SW480 (cell line): ENCODE measurements at regions not wholly inside any gene's neighbourhood (a gene's known extent, or its start where the extent isn't known, plus 50 kb on each side); places are given as distances from the start of the nearest gene placed in this dataset.

Source experiments
- DNase-seq: peaks from one replicate; pipeline ENCODE4 v3.0.0-alpha.2; 2016; ENCODE audit warnings: low spot score

- no peak for DNase-seq
Measured at GRCh38 chr20:23279836-23280235, 70.8 kb upstream of the NXT1 start.

DNA sequence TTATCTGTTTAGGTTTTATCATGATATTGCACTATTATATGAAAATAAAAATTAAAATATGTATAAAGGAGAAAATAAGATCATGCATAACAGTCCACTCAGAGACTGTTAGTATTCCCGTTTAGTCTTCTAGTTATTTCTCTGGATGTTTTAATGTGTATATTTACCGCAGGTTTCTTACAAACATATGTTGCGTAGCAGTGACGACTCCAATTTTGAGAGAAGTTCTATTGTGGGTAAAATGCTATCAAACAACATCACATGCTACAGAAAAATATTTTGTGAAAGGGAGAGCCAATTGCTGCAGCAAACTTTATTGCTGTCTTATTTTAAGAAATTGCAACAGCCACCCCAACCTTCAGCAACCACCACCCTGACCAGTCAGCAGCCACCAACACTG is 72.4 kb upstream of the NXT1 start:
- no peak for DNase-seq

DNA sequence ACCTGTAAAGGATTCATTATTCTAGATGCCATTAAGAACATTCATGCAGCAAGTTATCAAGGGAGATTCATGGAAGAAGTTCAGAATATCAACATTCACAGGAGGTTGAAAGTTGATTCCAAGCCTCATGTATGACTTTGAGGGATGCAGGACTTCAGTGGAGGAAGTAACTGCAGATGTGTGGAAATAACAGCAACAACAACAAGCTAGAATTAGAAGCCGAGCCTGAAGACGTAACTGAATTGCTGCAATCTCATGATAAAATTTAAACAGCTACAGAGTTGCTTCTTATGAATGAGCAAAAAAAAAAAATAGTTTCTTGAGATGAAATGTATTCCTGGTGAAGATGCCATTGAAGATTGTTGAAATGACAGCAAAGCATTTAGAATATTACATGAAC is 73.3 kb upstream of the NXT1 start:
- no peak for DNase-seq

DNA sequence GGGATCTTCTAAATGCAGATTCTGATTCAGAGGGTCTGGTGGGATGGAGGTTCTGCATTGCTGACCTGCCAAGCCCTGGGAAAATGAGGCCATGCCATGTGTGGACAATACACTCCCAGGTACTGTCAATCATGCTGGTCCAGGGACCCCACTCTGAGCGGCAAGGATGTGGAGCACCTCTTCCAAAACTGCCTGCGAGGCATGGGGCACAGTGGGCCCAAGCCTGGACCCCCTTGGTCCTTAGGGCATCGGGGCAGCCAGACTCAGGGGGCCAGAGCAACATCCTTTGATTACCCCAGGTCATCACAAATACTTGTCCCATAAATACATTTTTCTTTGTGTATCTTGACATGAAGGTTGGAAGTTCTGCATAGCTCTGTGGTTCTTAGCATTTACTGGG is 76.8 kb upstream of the NXT1 start:
- DNase-seq = no peak

DNA sequence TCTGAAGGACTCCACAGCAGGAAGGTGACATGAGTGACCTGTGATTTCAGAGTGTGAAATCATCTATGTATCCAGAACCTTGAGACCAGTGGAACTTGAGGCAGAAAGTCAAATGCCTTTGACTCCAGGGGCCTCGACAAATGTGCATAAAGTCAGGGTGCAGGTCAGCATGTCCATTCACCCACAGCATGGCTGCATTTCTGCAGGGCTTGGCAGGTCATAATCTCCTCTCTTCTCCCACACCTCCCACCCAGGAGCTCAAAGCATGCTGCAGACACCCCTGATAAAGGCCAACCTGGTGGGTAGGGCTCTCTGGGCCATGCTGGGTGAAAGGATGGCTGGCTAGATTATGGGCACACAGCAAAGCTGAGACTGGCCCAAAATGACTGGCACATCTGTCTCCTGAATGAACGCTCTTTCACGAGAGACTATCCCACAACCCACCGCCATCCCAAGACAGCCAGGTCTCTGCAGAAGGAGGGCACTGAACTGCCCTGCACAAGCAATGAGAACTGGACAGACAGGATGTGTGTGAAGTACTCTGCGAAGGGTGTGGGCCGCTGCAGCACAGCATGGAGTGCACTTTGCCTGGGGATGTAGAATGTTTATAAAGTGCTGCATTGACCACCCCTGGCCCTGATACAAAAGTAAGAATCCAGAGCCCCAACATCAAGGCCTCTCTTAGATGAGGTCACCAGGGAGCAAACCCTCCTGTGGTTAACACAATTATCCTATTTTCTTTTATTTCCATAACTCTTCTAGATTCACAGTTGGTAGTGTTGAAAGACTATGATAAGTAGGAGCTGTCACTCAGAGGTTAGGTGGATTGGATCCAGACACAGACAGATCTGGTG is 78.2 kb upstream of the NXT1 start:
- DNase-seq = no peak

GRCh38 chr20:23270382-23270911 is 80.1 kb upstream of the NXT1 start:
- no peak for DNase-seq

DNA sequence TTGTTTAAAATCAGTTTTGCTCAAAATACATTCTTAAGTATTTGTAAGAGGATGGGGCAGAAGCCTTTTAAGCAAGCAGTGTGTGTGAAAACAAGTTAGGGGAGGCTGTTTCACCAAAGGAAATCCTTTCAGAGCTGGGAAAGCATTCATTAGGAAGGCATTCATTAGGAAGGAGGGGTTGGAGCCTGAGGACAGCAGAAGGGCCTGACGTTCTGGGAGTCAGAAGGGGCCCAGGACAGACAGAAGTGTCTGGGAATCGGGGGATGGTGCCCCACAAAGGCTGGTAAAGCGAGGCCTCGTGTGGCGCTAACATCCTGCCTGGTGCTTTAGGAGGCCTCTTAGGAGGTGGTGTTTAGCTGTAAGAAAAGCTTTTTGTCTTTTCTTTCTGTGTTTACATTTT is 80.6 kb upstream of the NXT1 start:
- no peak for DNase-seq

GRCh38 chr20:23268792-23269354 is 81.7 kb upstream of the NXT1 start:
- DNase-seq = no peak

GRCh38 chr20:23267909-23268308 is 82.7 kb upstream of the NXT1 start:
- DNase-seq = no peak

- no peak for DNase-seq
Measured at GRCh38 chr20:23266530-23267398, 83.8 kb upstream of the NXT1 start.

DNA sequence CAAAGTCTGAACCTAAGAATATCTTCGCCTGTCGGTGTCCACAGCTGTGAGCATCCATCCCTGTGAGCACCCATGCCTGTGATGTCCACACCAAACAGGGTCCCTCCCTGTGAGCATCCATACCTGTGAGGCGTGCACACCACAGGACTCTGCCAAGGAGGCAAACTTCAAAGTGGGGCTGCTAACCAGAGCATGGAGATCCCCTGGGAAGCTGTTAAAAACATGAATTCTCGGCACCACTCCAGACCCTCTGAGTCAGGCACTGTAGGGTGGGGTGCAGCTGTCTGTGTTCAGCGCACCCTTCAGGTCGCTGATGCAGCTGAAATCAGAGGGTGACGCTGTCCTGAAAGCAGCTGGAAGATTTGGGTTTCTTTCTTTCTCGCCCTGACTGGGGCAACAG is 85.4 kb upstream of the NXT1 start:
- no peak for DNase-seq

DNA sequence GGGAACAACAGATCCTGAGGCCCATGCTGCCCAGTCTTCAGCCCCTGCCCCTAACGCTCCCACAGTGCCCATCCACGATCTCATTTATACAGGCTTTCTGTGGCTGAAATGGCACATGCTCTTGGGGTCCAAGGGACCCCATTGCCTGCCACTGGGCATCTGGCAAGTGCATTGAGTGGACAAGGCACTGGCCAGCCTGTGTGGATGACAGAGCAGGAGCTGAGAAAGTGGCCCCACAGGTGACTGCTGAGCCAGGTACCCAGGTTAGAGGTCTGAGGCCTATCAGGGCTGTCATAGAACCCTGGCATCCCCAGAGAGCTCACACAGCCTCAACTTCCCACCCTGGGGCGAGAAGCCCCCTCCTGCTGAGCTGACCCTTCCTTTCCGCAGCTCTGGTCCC is 86.0 kb upstream of the NXT1 start:
- no peak for DNase-seq

DNA sequence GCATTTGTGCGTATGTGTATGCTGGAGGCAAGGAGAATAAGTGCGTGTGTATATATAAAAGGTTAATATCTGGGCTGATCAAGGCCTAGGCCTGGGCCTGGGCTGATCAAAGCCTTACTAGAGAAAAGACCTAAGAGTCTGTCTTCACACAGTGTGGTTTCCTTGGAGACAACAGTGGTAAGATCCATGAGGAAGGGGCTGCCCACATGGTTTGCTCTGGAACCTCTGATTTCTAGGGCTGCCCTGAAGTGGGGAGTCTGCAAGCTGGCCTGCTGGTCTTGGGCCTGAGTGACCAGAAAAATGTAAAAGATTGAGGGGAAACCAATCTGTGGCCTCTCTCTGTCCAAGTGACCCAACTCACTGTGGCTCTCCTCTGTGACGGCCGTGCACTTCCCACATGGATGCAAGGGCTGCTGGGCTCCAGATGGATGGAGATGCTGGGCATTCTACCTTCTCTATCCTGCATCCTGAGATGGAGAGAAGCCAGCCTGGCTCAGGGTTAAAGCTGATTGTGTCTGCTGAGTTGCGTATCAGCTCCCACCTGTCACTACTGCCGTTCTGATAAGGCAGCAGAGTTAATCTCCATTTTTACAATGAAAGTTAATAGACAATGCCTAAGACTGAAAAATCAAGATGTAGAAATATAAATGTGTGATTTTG is 90.3 kb upstream of the NXT1 start:
- DNase-seq = no peak

DNA sequence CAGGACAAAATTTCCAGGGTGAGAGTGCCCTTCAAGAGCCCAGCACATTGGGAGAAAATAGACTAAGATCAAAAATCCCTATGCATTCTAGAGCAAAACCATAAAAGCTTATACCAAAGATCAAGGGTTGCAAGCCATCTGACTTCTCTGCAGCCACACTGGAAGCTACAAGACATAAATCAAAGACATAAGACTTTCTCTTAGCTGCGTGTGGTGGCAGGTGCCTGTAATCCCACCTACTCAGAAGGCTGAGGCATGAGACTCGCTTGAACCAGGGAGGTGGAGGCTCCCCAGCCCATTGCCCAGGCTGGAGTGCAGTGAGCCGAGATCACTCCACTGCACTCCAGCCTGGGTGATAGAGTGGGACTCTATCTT is 91.9 kb upstream of the NXT1 start:
- no peak for DNase-seq

DNA sequence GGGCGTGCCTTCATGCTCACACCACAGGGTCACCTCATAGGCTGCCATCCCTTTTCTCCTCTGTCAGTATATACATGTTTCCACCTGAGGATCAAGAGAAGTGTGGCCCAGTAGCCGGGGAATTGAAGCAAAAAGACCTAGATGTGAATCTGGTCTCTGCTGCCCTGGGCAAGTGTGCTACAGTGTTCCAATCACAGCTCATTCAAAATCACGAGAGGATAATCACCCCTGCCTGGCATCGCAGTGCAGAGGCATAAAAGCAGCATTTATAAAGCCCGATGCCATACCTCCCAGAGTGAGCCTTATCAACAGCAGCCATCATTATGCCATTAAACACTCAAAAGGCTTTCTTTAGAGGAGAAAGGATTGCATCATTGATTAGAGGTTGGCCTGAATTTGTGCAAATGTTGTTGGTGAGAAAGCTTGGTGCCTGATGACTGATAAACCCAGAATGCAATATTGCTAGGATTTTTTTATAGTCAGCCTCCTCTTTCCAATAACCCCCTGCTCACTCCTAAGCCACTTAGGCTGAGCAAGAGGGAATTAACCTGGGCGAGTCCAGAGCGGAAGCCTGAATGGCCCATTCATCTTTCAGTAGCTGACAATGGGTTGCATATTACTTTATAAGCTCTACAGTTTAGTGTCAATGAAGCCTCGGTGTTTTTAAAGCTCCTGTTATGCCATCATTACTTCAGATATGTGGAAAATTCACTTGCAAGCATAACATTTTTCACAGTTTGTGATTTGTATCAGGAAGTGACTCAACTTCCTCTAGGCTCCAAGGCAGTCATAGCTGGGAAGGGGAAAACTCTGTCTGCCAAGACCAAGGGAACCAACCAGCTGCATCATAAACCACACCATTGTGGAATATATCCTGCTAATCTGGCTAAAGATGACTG is 92.5 kb upstream of the NXT1 start:
- DNase-seq = peak; percentile 12

DNA sequence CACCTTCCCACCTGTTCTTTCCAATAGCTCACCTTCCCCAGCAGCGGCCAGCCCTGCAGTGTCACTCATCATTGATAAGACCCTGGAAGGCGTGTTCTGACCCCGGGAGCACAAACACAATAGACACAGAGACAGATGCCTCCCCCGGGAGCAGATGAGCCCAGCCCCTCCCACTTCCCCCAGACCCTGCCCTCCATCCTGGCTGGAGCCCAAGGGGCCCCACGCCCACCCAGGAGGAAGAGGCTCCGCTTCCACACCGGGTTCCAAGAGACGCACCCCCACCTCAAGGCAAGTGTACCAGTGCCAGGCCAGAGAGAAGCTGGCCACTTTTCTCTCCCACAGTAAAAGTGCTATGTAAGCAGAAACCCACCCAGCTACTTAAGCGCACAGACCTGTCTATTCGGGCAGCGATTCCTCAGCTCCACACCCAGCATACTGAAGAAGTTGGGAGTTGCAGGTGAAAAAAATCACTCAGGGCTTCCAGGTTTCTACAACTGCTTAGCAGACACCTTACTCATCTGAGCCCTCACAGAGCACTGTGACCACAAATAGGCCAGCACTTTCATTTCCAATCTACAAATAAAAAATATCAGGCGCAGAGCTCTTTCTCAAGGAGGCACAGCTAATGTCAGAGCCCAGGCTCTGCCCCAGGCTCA is 93.4 kb upstream of the NXT1 start:
- no peak for DNase-seq

GRCh38 chr20:23255716-23256385 is 94.7 kb upstream of the NXT1 start:
- no peak for DNase-seq

GRCh38 chr20:23255106-23255505 is 95.5 kb upstream of the NXT1 start:
- DNase-seq = no peak

- DNase-seq = no peak
Measured at GRCh38 chr20:23254505-23254904, 96.1 kb upstream of the NXT1 start.

- DNase-seq = no peak
Measured at GRCh38 chr20:23254034-23254433, 96.6 kb upstream of the NXT1 start.
